H9 (cell line): ENCODE measurements at regions not wholly inside any gene's neighbourhood (a gene's known extent, or its start where the extent isn't known, plus 50 kb on each side); places are given as distances from the start of the nearest gene placed in this dataset.

Experiments
- DNase-seq: peaks from one replicate; pipeline ENCODE4 v3.0.0-alpha.2; 2017
- H2AFZ ChIP-seq: one replicate; pipeline ENCODE4 v1.6.1; 2013; ENCODE audit warnings: mild to moderate bottlenecking, low read length, control low read depth, moderate library complexity
- H2AK5ac ChIP-seq: 2 replicates; pipeline ENCODE4 v1.6.1; 2013; ENCODE audit warnings: low read length, control low read depth, mixed read lengths; ENCODE audit not compliant: insufficient read length
- H2BK120ac ChIP-seq: one replicate; pipeline ENCODE4 v1.6.1; 2013; ENCODE audit warnings: low read depth, mild to moderate bottlenecking, low read length, control low read depth, inconsistent platforms; ENCODE audit not compliant: poor library complexity, severe bottlenecking
- H2BK12ac ChIP-seq: 2 replicates; pipeline ENCODE4 v1.6.1; 2013; ENCODE audit warnings: low read length, control low read depth, mixed read lengths, low read depth; ENCODE audit not compliant: insufficient read length
- H2BK15ac ChIP-seq: 2 replicates; pipeline ENCODE4 v1.6.1; 2013; ENCODE audit warnings: low read depth, low read length, control low read depth
- H2BK20ac ChIP-seq: one replicate; pipeline ENCODE4 v1.6.1; 2013; ENCODE audit warnings: low read depth, mild to moderate bottlenecking, low read length, control low read depth, inconsistent platforms; ENCODE audit not compliant: poor library complexity, severe bottlenecking
- H2BK5ac ChIP-seq: 2 replicates; pipeline ENCODE4 v1.6.1; 2013; ENCODE audit warnings: low read length, control low read depth, mixed read lengths; ENCODE audit not compliant: insufficient read length
- H3K14ac ChIP-seq: 2 replicates; pipeline ENCODE4 v1.6.1; 2013; ENCODE audit warnings: low read length, control low read depth; ENCODE audit not compliant: insufficient read depth
- H3K18ac ChIP-seq: 2 replicates; pipeline ENCODE4 v1.6.1; 2013; ENCODE audit warnings: low read depth, mild to moderate bottlenecking, mixed read lengths, low read length, control low read depth; ENCODE audit not compliant: insufficient read length
- H3K23ac ChIP-seq: 2 replicates; pipeline ENCODE4 v1.6.1; 2013; ENCODE audit warnings: low read length, control low read depth, mixed read lengths, low read depth; ENCODE audit not compliant: insufficient read length
- H3K23me2 ChIP-seq: 2 replicates; pipeline ENCODE4 v1.6.1; 2013; ENCODE audit warnings: low read depth, mild to moderate bottlenecking, mixed read lengths, low read length, control low read depth; ENCODE audit not compliant: insufficient read length, poor library complexity, severe bottlenecking
- H3K27ac ChIP-seq: 2 replicates; pipeline ENCODE4 v1.5.1; 2013; ENCODE audit warnings: low read length, control low read depth, mixed read lengths, low read depth; ENCODE audit not compliant: insufficient read length
- H3K27me3 ChIP-seq: 2 replicates; pipeline ENCODE4 v1.6.1; 2013; ENCODE audit warnings: low read length, control low read depth, inconsistent platforms; ENCODE audit not compliant: insufficient read depth
- H3K4ac ChIP-seq: 2 replicates; pipeline ENCODE4 v1.6.1; 2013; ENCODE audit warnings: low read depth, mild to moderate bottlenecking, control low read depth, inconsistent platforms, low read length, moderate library complexity
- H3K4me1 ChIP-seq: 2 replicates; pipeline ENCODE4 v1.6.1; 2013; ENCODE audit warnings: low read length, control low read depth, inconsistent platforms; ENCODE audit not compliant: insufficient read depth
- H3K4me2 ChIP-seq: 2 replicates; pipeline ENCODE4 v1.6.1; 2013; ENCODE audit warnings: low read length, control low read depth, mixed read lengths; ENCODE audit not compliant: insufficient read length, insufficient read depth
- H3K56ac ChIP-seq: 2 replicates; pipeline ENCODE4 v1.6.1; 2013; ENCODE audit warnings: low read depth, mild to moderate bottlenecking, mixed read lengths, low read length, control low read depth; ENCODE audit not compliant: insufficient read length
- H3K79me1 ChIP-seq: 2 replicates; pipeline ENCODE4 v1.6.1; 2013; ENCODE audit warnings: low read depth, mild to moderate bottlenecking, moderate library complexity, low read length, control low read depth, inconsistent platforms; ENCODE audit not compliant: insufficient read depth, poor library complexity, severe bottlenecking
- H3K79me2 ChIP-seq: 2 replicates; pipeline ENCODE4 v1.6.1; 2013; ENCODE audit warnings: low read length, control low read depth, inconsistent platforms; ENCODE audit not compliant: insufficient read depth
- H3K9ac ChIP-seq: 2 replicates; pipeline ENCODE4 v1.6.1; 2013; ENCODE audit warnings: low read length, control low read depth, mixed read lengths; ENCODE audit not compliant: insufficient read length; ENCODE audit errors: extremely low read depth
- H3K9me3 ChIP-seq: one replicate; pipeline ENCODE4 v1.6.1; 2013; ENCODE audit warnings: low read depth, low read length, inconsistent platforms; ENCODE audit not compliant: control insufficient read depth
- H3T11ph ChIP-seq: one replicate; pipeline ENCODE4 v1.6.1; 2013; ENCODE audit warnings: mild to moderate bottlenecking, low read length, control low read depth, inconsistent platforms
- H4K20me1 ChIP-seq: one replicate; pipeline ENCODE4 v1.6.1; 2013; ENCODE audit not compliant: control insufficient read depth, insufficient read length, insufficient read depth
- H4K5ac ChIP-seq: 2 replicates; pipeline ENCODE4 v1.6.1; 2013; ENCODE audit warnings: low read depth, mild to moderate bottlenecking, mixed read lengths, low read length, control low read depth; ENCODE audit not compliant: insufficient read length
- H4K8ac ChIP-seq: replicated peaks from 2 replicates; pipeline ENCODE4 v1.6.1; 2013; ENCODE audit warnings: low read length, control low read depth, mixed read lengths, low read depth; ENCODE audit not compliant: insufficient read length
- H4K91ac ChIP-seq: 2 replicates; pipeline ENCODE4 v1.6.1; 2013; ENCODE audit warnings: low read depth, mild to moderate bottlenecking, moderate library complexity, mixed read lengths, low read length, control low read depth; ENCODE audit not compliant: insufficient read length
- H3K27ac Mint-ChIP-seq, 3 experiments: 2 replicates in 2 of 3; 3 replicates in 1 of 3; pipeline ENCODE4 v1.8.0; 2020 to 2021; ENCODE audit warnings: mixed read lengths in 3 of 3, mild to moderate bottlenecking in 1 of 3, moderate library complexity in 1 of 3
- H3K27me3 Mint-ChIP-seq: 2 replicates; pipeline ENCODE4 v1.8.0; 2021; ENCODE audit warnings: low read depth, mild to moderate bottlenecking, moderate library complexity, mixed read lengths
- H3K36me3 Mint-ChIP-seq, 3 experiments: 2 replicates in 2 of 3; 3 replicates in 1 of 3; pipeline ENCODE4 v1.8.0; 2020 to 2021; ENCODE audit warnings: low read depth in 3 of 3, mixed read lengths in 3 of 3; ENCODE audit not compliant: insufficient read depth in 1 of 3
- H3K4me1 Mint-ChIP-seq, 2 experiments: 2 replicates each; pipeline ENCODE4 v1.8.0; 2020; ENCODE audit warnings: mixed read lengths in 2 of 2
- H3K4me3 Mint-ChIP-seq, 2 experiments: 2 replicates in 1 of 2; 3 replicates in 1 of 2; pipeline ENCODE4 v1.8.0; 2020 to 2021; ENCODE audit warnings: mild to moderate bottlenecking in 2 of 2, mixed read lengths in 2 of 2, moderate library complexity in 1 of 2
- H3K9me3 Mint-ChIP-seq, 2 experiments: 2 replicates in 1 of 2; 3 replicates in 1 of 2; pipeline ENCODE4 v1.8.0; 2020; ENCODE audit warnings: mild to moderate bottlenecking in 2 of 2, mixed read lengths in 2 of 2, moderate library complexity in 1 of 2
- CTCF ChIP-seq: fragments of 200-600 bp; sonication (generic); conservative IDR thresholded peaks from 3 replicates; pipeline ENCODE4 v1.8.0; 2021; ENCODE audit warnings: antibody characterized with exemption, mild to moderate bottlenecking
- WGBS: extraction: QIAGEN DNeasy Blood & Tissue Kit; methylation state at CpG from one replicate; pipeline ENCODE4 v1.1.7; 2013; ENCODE audit warnings: missing lambda C conversion rate, low lambda C conversion rate, mixed read lengths; ENCODE audit not compliant: insufficient read length; ENCODE audit errors: extremely low coverage; 5-methylcytosine and 5-hydroxymethylcytosine counted together

GRCh38 chr20:48207505-48207904, 422.2 kb upstream of the SULF2 start:
- H3K4me1 ChIP-seq: no peaks in the 10 kb centered on the region
- Mint-ChIP-seq H3K9me3 (no peaks in the 10 kb centered on the region), H3K27me3 (no peaks in the 10 kb centered on the region), H3K4me3 (no peak overlapping the region), H3K36me3 (no peaks in the 10 kb centered on the region; a peak in 1 of 7 replicates), H3K4me1 (peaks cover 6 to 12% of the 10 kb centered on the region in 2 experiments), H3K27ac (no peak overlapping the region; a peak in 1 of 7 replicates)
- no peak overlapping the region for H3K14ac ChIP-seq
- no peak overlapping the region for H2AK5ac ChIP-seq
- H4K20me1 ChIP-seq: no peaks in the 10 kb centered on the region
- H2BK20ac ChIP-seq: no peak overlapping the region
- no peak overlapping the region for H2BK12ac ChIP-seq
- H4K8ac ChIP-seq: no peak overlapping the region
- TF ChIP-seq CTCF: no peak
- no peak for DNase-seq
- H3K79me2 ChIP-seq: no peaks in the 10 kb centered on the region
- H2BK15ac ChIP-seq: no peak overlapping the region
- no peak overlapping the region for H3K27ac ChIP-seq
- H2AFZ ChIP-seq: no peak overlapping the region
- no peak overlapping the region for H2BK5ac ChIP-seq
- WGBS: no CpG with 5 or more reads among the region's 4 CpGs
- no peak overlapping the region for H3K9ac ChIP-seq
- no peak overlapping the region for H3K23ac ChIP-seq
- H4K5ac ChIP-seq: no peak overlapping the region
- H3K4ac ChIP-seq: no peak overlapping the region
- H3K23me2 ChIP-seq: no peaks in the 10 kb centered on the region
- H4K91ac ChIP-seq: no peak overlapping the region
- no peak overlapping the region for H3T11ph ChIP-seq
- H3K56ac ChIP-seq: no peak overlapping the region
- no peak overlapping the region for H3K18ac ChIP-seq
- H2BK120ac ChIP-seq: no peak overlapping the region
- H3K79me1 ChIP-seq: no peaks in the 10 kb centered on the region
- no peaks in the 10 kb centered on the region for H3K27me3 ChIP-seq
- H3K9me3 ChIP-seq: no peaks in the 10 kb centered on the region
- no peak overlapping the region for H3K4me2 ChIP-seq
